Activated CD8-positive, alpha-beta T cell treated with anti-CD3 and anti-CD28 coated beads for 36 hours (primary cell): ENCODE measurements at regions not wholly inside any gene's neighbourhood (a gene's known extent, or its start where the extent isn't known, plus 50 kb on each side); places are given as distances from the start of the nearest gene placed in this dataset.

Source experiments
- ATAC-seq: fragments of 200-7000 bp; cut with Tn5 transposase; one replicate; pipeline ENCODE4 v1.10.0; 2021; ENCODE audit warnings: mild to moderate bottlenecking, moderate library complexity
- CTCF ChIA-PET: fragments of 350-600 bp; sonication (Branson Sonifier 250); formaldehyde crosslinking; loops from one replicate; lab custom pipeline; 2021; ENCODE audit warnings: antibody characterized with exemption; lab: Charles Lee
- POLR2A ChIA-PET: fragments of 350-600 bp; sonication (Branson Sonifier 250); formaldehyde crosslinking; loops from one replicate; lab custom pipeline; 2021; ENCODE audit warnings: antibody characterized with exemption; lab: Charles Lee
- DNase-seq: peaks from one replicate; pipeline ENCODE4 v3.0.0-alpha.2; 2020
- H3K27ac Mint-ChIP-seq: one replicate; pipeline ENCODE4 v1.8.0; 2021; ENCODE audit warnings: mild to moderate bottlenecking, mixed read lengths
- H3K27me3 Mint-ChIP-seq: one replicate; pipeline ENCODE4 v1.8.0; 2021; ENCODE audit warnings: mixed read lengths
- H3K36me3 Mint-ChIP-seq: one replicate; pipeline ENCODE4 v1.8.0; 2021; ENCODE audit warnings: low read depth, mixed read lengths
- H3K4me1 Mint-ChIP-seq: one replicate; pipeline ENCODE4 v1.8.0; 2021; ENCODE audit warnings: low read depth, mixed read lengths
- H3K4me3 Mint-ChIP-seq: one replicate; pipeline ENCODE4 v1.8.0; 2021; ENCODE audit warnings: mild to moderate bottlenecking, moderate library complexity, mixed read lengths
- H3K9me3 Mint-ChIP-seq: one replicate; pipeline ENCODE4 v1.8.0; 2021; ENCODE audit warnings: mixed read lengths
- intact Hi-C: fragments of 100-400 bp; cut with micrococcal nuclease; formaldehyde crosslinking; loops from one replicate; pipeline ENCODE4 v1.10.0; 2022
- TF ChIP-seq, protein P1 (sequence below): fragments of 200-600 bp; IDR thresholded peaks from one replicate; pipeline ENCODE4 v1.8.0; 2022; ENCODE audit warnings: antibody characterized with exemption, mild to moderate bottlenecking

DNA sequence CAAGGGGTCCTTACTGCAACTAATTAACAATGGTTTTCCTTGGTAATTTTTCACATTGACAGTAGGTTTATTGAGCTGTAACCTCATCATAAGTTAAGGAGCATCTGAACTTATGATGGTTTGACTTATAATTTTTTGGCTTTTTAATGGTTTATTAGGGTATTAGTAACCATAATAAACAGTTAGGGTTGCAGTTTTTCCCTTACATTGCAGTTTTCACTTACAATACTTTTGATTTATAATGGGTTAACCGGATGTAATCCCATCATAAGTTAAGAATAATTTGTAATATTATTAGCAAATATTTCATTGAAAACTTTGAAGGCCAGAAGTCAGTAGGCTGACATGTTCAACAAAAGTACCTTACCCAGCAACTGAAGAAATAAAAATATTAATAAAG lies 811.6 kb downstream of the TRHDE start:
- no peaks in the 10 kb centered on the region for H3K36me3 Mint-ChIP-seq
- H3K27me3 Mint-ChIP-seq: no peaks in the 10 kb centered on the region
- H3K9me3 Mint-ChIP-seq: peaks cover 16% of the 10 kb centered on the region
- no peak overlapping the region for H3K4me3 Mint-ChIP-seq
- TF ChIP-seq, protein P1, sequence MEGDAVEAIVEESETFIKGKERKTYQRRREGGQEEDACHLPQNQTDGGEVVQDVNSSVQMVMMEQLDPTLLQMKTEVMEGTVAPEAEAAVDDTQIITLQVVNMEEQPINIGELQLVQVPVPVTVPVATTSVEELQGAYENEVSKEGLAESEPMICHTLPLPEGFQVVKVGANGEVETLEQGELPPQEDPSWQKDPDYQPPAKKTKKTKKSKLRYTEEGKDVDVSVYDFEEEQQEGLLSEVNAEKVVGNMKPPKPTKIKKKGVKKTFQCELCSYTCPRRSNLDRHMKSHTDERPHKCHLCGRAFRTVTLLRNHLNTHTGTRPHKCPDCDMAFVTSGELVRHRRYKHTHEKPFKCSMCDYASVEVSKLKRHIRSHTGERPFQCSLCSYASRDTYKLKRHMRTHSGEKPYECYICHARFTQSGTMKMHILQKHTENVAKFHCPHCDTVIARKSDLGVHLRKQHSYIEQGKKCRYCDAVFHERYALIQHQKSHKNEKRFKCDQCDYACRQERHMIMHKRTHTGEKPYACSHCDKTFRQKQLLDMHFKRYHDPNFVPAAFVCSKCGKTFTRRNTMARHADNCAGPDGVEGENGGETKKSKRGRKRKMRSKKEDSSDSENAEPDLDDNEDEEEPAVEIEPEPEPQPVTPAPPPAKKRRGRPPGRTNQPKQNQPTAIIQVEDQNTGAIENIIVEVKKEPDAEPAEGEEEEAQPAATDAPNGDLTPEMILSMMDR: no peak
- H3K27ac Mint-ChIP-seq: no peak overlapping the region
- intact Hi-C loops: no loop called here
- CTCF ChIA-PET: no interaction called here
- POLR2A ChIA-PET: no interaction called here
- DNase-seq (no peak), ATAC-seq (no peak)
- H3K4me1 Mint-ChIP-seq: no peaks in the 10 kb centered on the region

DNA sequence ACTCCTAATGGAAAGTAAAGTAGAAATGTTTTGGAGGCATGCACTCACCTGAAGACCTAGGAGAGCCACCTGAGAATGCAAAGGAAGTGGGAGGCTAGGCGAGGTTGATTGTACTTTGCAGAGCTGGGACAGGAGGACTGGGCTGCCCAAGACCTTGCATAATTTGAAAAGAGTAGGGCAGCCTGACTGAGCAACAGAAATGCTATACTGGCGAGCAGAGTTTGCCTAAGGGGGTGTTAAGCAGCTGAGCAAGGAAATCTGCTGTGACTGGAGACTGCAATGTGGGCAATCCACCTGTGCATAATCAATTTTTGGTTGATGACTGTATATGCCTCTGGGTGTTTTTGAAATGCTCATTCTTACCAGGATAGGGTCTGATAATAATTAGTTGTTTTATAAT lies 834.1 kb downstream of the TRHDE start:
- Mint-ChIP-seq H3K27me3 (no peaks in the 10 kb centered on the region), H3K27ac (no peak overlapping the region), H3K4me3 (no peak overlapping the region), H3K4me1 (no peaks in the 10 kb centered on the region), H3K9me3 (peaks cover 13% of the 10 kb centered on the region), H3K36me3 (no peaks in the 10 kb centered on the region)
- intact Hi-C loops: no loop called here
- CTCF ChIA-PET: no interaction called here
- no peak for DNase-seq
- ATAC-seq: no peak
- POLR2A ChIA-PET: no interaction called here
- TF ChIP-seq, protein P1: no peak

DNA sequence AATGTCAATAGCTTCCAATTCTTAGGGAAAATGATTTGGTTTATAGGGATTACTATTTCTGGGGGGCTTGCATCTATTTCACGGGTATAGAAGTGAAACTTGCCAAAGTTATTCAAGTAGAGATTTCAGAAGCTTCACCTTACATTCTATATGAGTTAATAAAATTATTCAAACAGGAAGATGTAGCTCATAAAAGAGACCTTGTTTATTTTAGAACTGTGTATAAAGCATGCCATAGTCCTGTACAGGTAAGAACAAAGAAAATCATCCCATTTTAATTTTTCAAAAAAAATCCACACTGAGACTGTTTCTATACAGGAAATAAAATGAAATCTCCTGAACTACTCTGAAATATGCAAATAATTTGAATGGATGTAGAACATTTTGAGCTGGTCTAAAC lies 834.7 kb downstream of the TRHDE start:
- Mint-ChIP-seq H3K27me3 (no peaks in the 10 kb centered on the region), H3K4me1 (no peaks in the 10 kb centered on the region), H3K9me3 (peaks cover 12% of the 10 kb centered on the region), H3K36me3 (no peaks in the 10 kb centered on the region), H3K4me3 (no peak overlapping the region), H3K27ac (no peak overlapping the region)
- intact Hi-C loops: no loop called here
- TF ChIP-seq, protein P1: no peak
- ChIA-PET POLR2A (no interaction called here), CTCF (no interaction called here)
- DNase-seq (no peak), ATAC-seq (no peak)

DNA sequence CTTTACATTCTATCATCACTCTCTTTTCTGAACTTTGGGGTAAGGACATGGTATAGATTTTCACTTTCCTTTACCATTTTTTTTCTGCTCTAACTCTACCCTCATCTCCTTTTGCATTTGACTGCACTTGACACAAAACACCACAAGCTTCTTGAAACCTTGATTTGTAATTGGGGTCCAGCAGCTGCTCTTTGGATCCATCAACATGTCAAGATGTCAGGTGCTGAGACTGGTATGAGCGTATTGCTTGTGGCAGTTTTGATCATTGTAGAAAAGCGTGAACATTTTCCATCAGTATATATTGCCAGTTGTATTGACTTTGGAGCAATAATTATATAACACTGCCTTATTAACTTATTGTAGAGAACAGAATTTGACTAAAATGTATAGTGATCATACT lies 838.6 kb downstream of the TRHDE start:
- Mint-ChIP-seq H3K27ac (no peak overlapping the region), H3K4me3 (no peak overlapping the region), H3K36me3 (no peaks in the 10 kb centered on the region), H3K4me1 (no peaks in the 10 kb centered on the region), H3K27me3 (no peaks in the 10 kb centered on the region), H3K9me3 (peaks cover 14% of the 10 kb centered on the region)
- DNase-seq (no peak), ATAC-seq (no peak)
- TF ChIP-seq, protein P1: no peak
- ChIA-PET POLR2A (no interaction called here), CTCF (no interaction called here)
- intact Hi-C loops: no loop called here

DNA sequence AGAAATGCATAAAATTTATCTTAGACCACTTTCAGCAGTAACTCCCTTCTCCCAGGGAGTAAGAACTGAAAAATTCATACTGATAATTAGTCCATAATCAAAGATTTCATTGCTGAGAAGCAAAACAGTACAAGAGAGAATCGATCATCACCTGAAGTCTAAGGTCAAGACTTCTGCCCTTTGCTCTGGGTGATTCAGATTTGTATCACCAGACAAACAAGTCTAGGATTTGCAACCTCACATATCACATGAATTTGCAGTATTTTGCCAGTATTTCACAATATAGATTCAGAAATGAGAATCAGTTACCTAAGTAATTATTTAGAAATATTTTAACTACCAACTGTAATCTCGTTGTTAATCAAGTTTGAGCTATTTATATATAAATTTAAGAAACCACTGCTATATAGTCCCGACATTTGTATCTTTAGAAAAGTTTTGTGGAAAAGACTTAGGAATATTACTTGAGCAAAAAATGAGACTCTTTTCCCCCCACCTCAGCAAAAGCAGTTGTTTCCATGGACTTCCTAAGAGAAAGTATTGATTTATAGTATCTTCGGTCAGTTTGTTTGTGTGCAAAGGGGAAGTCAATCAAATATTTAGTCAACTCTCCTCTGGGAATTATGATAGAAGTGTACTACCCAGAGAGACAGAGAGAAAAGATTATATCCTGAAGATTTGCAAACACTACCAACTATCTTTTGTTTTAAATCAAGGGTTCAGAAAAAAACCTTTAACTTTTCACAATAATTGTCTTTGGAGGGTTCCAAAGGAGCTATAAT lies 840.1 kb downstream of the TRHDE start:
- Mint-ChIP-seq H3K4me1 (no peaks in the 10 kb centered on the region), H3K36me3 (no peaks in the 10 kb centered on the region), H3K4me3 (no peak overlapping the region), H3K27ac (no peak overlapping the region), H3K27me3 (no peaks in the 10 kb centered on the region), H3K9me3 (peaks cover 14% of the 10 kb centered on the region)
- POLR2A ChIA-PET: no interaction called here
- intact Hi-C loops: no loop called here
- no peak for DNase-seq
- no peak for ATAC-seq
- TF ChIP-seq, protein P1: no peak
- CTCF ChIA-PET: no interaction called here
